Fibroblast of skin of scalp (primary cell): ENCODE measurements at regions not wholly inside any gene's neighbourhood (a gene's known extent, or its start where the extent isn't known, plus 50 kb on each side); places are given as distances from the start of the nearest gene placed in this dataset.
A peak's percentile ranks its signal among the peaks of the same experiment; 100 is the strongest.
"Not testable (repeated sequence)": the region's sequence is repeated elsewhere in the genome, so short reads cannot be mapped to it uniquely, and the experiment has no call there.

ENCODE experiments used
- DNase-seq: peaks from one replicate; pipeline ENCODE4 v3.0.0-alpha.2; 2013

GRCh38 chr14:87813686-87814085 is 179.3 kb downstream of the GALC start:
- no peak for DNase-seq

DNA sequence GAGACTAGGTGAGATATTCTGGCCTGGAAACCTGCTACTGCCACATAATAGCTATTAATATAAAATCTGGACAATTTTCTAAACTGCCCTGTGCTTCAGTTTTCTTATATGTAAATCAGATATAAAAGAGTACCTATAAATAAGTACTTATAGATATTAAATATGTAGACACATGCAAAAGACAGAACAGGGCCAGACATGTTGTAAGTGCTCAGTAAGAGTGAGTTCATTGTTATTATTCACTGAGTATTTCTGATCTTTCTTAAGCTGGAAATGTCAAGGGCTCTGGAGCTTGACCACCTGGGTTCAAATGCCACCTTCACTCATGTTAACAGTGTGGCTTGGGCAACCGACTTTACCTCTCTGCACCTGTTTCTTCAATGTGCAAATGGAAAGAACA is 179.8 kb downstream of the GALC start:
- DNase-seq: no peak

GRCh38 chr14:87811246-87811645 is 181.7 kb downstream of the GALC start:
- DNase-seq: no peak

GRCh38 chr14:87810711-87811110 is 182.3 kb downstream of the GALC start:
- no peak for DNase-seq

- DNase-seq: no peak
These were observed 183.7 kb downstream of the GALC start for GRCh38 chr14:87809261-87809660.

DNA sequence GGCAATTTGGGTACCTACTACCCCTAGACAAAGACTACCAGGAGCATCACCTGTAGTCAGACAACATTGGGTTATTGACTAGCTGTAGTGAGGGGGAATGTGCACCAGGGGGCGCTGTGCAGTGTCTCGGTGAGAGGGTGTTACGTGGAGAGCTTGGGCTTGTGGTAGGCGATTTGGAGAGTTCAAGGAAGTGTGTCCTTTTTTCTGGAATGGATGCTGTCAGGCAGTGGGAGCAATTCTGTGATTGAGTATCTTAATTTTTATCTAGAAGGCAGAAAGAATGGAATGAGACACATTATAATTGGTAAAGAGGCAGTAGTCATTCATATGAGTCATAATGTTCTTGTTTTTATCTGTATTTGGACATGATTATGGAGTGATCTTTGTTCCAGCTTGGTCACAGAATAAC is 187.7 kb downstream of the GALC start:
- peak; percentile 32 for DNase-seq

DNA sequence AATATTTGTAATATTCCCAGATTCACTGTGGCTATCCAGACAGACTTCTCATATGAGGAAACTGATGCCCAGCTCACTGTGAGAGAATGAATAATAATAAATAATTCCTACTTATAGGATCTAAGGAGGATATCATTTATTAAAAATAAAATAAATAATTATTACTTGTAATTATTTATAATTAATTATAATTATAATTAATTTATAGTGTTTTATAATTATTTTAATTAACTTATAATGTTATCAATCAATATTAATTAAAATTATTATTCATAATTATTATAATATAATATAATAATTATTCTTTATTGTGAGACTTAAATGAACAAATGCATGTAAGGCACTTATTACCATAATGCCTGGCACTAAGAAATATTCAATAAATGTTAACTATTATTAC is 192.8 kb downstream of the GALC start:
- no peak for DNase-seq

GRCh38 chr14:87799400-87799799 is 193.6 kb downstream of the GALC start:
- DNase-seq: peak; percentile 5

- no peak for DNase-seq
These were observed 196.0 kb downstream of the GALC start for GRCh38 chr14:87797001-87797400.

GRCh38 chr14:87794561-87794960 is 198.4 kb downstream of the GALC start:
- no peak for DNase-seq

DNA sequence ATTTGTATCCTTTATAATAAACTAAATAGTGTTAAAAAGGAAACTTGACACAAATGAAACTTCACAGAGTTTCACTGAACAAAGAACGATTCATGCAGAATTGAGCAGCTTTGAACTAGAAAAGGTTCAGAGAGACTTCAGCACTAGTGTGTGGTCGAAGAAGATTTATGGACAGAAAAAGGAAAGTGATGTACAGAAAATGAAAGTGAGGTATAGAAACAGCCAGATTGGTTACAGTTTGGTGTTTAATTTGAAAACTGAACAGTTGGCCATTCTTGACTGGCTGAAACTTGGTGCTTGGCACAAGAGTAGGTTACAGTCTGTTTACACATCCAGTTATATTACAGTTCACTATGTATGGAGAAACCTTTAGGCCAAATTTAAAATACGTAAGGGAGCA is 207.1 kb downstream of the GALC start:
- DNase-seq: no peak

DNA sequence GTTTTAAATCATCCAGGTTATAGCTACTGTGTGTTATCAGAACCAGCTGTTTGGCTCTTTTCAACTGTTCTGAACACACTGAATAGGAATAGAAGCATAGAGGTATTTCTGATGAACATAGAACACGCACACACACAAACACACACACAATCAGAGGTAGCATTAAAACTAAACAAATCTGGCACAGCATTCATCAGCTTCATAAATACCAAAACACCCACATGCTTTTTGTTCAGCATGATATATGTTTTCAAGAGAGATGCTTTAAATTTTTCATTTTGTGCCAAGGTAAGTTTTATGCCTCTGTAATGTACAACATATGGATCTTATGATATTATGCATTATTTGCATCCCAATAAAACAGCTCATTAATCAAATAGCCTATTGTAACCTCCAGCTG is 208.6 kb downstream of the GALC start:
- peak; percentile 47 for DNase-seq

DNA sequence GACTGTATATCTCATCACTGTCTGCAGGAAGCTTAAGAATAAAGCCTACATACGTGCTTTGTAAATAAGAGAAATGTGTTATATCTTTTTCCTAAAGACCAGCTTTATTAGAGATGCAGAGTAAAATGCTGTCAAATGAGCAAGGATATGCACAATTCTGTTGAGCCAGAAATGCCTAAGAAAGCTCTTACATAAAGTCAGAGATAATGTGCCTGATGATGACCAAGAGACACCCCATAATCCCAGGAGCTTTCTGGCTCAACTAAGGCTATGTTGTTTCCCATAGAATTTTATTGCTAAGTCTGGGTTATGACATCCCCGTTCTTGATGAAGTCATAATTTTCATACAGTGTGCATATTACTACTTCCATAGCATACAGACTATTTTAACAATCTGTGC is 209.9 kb downstream of the GALC start:
- no peak for DNase-seq

- no peak for DNase-seq
These were observed 220.1 kb downstream of the GALC start for GRCh38 chr14:87772854-87773253.

GRCh38 chr14:87767567-87767901 is 225.4 kb downstream of the GALC start:
- no peak for DNase-seq

DNA sequence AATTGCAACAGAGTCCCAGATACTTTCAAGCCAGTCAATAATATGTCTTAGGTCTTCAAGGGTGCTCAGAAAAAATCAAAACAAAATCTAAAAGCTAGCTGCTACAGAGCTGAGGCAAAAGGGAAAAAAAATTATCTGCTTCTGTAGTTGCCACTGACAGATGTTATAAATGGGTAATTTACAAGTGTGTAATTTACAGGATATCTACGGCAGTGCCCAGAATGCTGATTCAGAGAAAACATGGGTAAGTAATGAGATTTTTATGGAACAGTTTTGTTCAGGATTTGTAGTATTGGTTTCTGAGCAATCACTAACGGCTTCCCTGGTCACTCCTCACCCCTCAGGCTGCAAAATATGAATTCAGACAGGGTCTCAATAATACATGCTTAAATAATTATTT is 234.1 kb downstream of the GALC start:
- DNase-seq: no peak

DNA sequence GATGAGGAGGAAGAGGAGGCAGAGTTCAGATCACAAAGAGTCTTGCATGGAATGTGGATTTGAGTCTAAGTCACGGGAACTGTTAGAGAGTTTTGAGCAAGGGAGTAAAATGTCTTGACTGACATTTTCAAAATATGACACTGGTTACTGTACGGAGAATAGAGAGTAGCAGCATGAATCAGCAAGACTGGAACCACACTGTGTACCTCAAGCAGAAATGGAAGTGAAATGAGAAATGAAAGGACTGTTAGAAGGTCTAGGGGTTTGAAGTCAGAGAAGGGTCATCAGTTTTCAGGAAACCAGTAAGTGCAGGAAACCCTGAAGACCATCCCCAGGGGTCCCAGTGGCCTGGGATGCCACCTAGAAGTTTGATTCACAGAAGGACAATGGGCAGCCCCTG is 236.3 kb downstream of the GALC start:
- DNase-seq: no peak

DNA sequence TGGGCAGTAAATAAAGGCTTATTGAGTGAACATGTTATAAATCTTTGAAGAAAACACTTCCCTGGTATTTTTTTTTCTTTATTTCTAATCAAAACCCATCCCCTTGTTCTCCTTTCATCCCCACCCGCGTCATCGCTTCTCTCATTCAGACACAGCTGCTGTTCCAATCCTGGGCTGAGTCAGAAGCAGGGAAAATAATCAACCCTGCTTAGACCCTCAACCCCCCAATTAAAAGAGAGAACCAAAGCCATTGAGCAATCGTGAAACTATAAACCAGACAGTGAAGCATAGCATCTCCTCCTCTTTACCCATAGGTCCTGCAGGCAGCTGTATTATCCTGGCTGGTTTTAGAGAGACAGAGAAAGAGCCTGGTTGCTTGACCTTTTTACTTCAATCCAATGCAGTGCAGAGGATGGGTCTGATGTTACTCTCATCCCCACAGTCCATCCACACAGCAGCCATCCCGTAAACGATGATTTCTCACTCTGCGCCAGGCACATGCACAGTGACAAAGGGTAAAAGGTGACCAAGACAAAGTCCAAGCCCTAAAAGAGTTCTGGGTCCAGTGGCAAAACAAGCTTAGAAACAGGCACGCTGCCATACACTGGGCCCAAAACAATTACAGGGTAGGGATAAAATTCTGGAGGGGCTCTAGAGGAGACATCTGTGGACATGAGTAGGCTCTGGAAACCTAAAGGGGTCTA is 238.3 kb downstream of the GALC start:
- DNase-seq: no peak

DNA sequence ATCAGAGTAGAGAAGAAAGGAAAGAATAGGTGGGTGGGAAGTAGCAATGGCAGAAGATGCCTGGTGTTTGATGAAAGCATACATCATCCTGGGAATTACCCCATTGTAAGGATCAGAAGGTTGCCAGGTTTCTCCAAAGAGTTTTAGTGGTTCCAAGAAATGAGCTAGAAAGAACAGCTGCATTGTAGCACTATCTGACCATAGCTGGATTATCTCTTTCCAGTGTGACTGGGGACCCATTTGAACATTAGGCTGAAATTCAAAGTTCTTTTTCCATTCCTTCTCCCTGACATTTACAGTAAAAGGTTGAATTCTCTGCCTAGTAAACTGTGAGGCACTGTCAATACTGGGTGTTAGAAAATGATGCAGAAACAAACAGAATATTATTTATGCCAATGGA is 244.4 kb downstream of the GALC start:
- no peak for DNase-seq

DNA sequence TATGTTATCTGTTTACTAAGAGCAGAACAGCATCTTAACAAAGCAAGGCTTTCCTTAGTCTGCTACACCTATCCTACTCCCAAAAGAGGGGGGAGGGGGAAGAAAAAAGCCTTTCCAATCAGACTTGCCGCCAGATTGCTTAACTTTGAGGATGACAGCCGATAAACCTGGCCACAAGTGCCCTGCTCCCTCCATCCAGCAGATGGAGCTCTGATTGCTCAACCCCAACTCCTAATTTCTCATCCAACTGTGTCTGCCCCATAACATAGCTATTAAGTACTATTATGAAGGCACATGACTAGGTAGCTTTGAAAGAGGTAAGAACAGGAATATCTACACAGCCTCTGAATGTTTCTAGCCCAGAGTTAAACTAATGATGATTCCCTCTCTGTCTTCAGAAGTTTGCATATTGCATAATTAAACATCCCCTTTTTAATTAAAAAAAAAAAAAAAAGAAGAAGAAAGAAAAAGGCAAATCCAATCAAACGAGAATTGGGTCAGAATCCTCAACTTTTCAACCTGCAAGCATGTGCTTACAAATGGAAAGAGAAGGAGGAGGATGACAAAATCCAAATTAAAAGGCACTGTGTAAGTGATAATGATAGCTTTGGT is 247.4 kb downstream of the GALC start:
- DNase-seq: peak; percentile 44

DNA sequence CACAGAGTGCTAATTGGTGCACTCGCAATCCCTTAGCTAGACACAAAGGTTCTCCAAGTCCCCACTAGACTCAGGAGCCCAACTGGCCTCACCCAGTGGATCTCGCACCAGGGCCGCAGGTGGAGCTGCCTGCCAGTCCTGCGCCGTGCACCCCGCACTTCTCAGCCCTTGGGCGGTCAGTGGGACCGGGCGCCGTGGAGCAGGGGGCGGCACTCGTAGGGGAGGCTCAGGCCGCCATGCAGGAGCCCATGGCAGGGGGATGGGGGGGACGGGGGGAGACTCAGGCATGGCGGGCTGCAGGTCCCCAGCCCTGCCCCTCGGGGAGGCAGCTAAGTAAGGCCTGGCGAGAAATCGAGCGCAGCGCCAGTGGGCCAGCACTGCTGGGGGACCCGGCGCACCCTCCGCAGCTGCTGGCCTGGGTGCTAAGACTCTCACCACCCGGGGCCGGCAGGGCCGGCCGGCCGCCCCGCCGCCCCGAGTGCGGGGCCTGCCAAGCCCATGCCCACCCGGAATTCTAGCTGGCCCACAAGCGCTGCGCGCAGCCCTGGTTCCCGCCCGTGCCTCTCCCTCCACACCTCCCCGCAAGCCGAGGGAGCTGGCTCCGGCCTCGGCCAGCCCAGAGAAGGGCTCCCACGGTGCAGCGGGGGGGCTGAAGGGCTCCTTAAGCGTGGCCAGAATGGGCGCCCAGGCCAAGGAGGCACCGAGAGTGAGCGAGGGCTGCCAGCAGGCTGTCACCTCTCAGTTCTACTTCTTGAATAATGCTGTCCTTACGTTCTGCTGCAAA is 258.2 kb downstream of the GALC start:
- DNase-seq: not testable (repeated sequence)

DNA sequence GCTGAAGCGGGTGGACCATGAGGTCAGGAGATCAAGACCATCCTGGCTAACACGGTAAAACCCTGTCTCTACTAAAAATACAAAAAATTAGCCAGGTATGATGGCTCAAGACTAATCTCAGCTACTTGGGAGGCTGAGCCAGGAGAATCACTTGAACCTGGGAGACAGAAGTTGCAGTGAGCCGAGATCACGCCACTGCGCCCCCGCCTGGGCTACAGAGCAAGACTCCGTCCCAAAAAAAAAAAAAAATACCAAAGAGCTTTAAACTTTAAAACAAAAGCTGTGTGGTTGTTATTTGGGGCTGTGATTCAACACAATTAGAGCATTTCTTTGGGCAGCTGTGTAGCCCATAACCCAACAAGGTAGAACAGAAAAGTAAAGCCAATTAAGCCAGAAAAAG is 259.9 kb downstream of the GALC start:
- DNase-seq: not testable (repeated sequence)

DNA sequence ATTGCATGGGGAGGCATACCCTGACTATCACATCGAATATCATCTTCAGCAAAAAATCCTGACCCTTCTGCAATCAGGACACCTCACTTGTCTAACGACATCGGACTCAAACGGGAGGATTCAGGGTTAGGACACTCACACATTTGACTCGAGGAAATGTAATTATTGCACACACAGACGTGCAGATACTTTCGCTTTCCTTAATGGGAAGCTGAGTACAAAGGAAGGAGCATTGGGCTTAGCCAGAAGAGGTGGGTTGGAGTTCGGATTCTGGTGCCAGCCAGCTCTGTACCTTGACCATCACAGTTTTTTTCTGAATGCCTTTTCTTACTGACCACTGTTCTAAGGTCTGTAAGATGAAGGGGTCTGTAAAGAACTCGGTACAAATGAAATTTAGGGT is 260.4 kb downstream of the GALC start:
- DNase-seq: no peak

- DNase-seq: no peak
These were observed 267.7 kb downstream of the GALC start for GRCh38 chr14:87725318-87725717.
